GM12878 (cell line): ENCODE measurements at regions not wholly inside any gene's neighbourhood (a gene's known extent, or its start where the extent isn't known, plus 50 kb on each side); places are given as distances from the start of the nearest gene placed in this dataset.

Source experiments
- ATAC-seq: fragments of 200-7000 bp; cut with Tn5 transposase; 3 replicates; pipeline ENCODE4 v1.9.1; 2020; ENCODE audit warnings: mild to moderate bottlenecking, moderate library complexity
- BruUV-seq: library from RNA; stranded (reverse); fragments of 400-500 nt; replicated peaks from 2 replicates; lab custom pipeline; 2021; lab: Mats Ljungman, UMichigan
- CTCF ChIA-PET: fragments of 300-600 bp; sonication (Branson Sonifier 250); formaldehyde crosslinking; extraction: SDS; loops from one replicate; lab custom pipeline; 2021; ENCODE audit warnings: inconsistent platforms; lab: Yijun Ruan, JAX
- POLR2A ChIA-PET: fragments of 350-600 bp; formaldehyde crosslinking; extraction: SDS; loops from one replicate; lab custom pipeline; 2021; ENCODE audit warnings: inconsistent platforms; lab: Charles Lee
- RAD21 ChIA-PET: fragments of 300-600 bp; sonication (Branson Sonifier 250); formaldehyde crosslinking; loops from one replicate; lab custom pipeline; 2023; ENCODE audit warnings: antibody characterized with exemption; ENCODE audit not compliant: unreplicated experiment; lab: Charles Lee
- SMC1A ChIA-PET: fragments of 300-600 bp; sonication (Branson Sonifier 250); formaldehyde crosslinking; loops from one replicate; lab custom pipeline; 2023; ENCODE audit not compliant: unreplicated experiment, uncharacterized antibody; lab: Charles Lee
- DNase-seq: peaks from one replicate; pipeline ENCODE4 v3.0.0-alpha.2; 2011; ENCODE audit warnings: low read depth, low spot score
- FAIRE-seq: peaks from 3 replicates; lab custom pipeline; 2011; peaks lifted over from hg19 to GRCh38; lab: Jason Lieb, UNC
- H2AFZ ChIP-seq: 2 replicates; pipeline ENCODE4 v1.6.0; 2011; ENCODE audit warnings: low read depth, low read length, control low read depth; ENCODE audit not compliant: control insufficient read depth
- H3K27ac ChIP-seq: 2 replicates; pipeline ENCODE4 v1.5.1; 2011; ENCODE audit warnings: control low read depth; ENCODE audit not compliant: control insufficient read depth, insufficient read depth
- H3K27me3 ChIP-seq, 2 experiments: replicated peaks in 1 of 2; 2 replicates each; pipeline versions ENCODE4 v1.6.0 to v1.6.1; 2011; ENCODE audit warnings: low read length in 1 of 2; ENCODE audit not compliant: control insufficient read depth in 2 of 2, insufficient read depth in 2 of 2
- H3K36me3 ChIP-seq, 2 experiments: 2 replicates each; pipeline ENCODE4 v1.5.1; 2011; ENCODE audit warnings: low read length in 1 of 2; ENCODE audit not compliant: control insufficient read depth in 2 of 2, insufficient read depth in 2 of 2
- H3K4me1 ChIP-seq: 2 replicates; pipeline ENCODE4 v1.6.1; 2011; ENCODE audit warnings: mild to moderate bottlenecking, low read length, moderate library complexity, mixed read lengths; ENCODE audit not compliant: control insufficient read depth, insufficient read depth
- H3K4me2 ChIP-seq: 2 replicates; pipeline ENCODE4 v1.6.0; 2011; ENCODE audit warnings: control low read depth; ENCODE audit not compliant: control insufficient read depth, insufficient read depth
- H3K4me3 ChIP-seq: fragments of 200-600 bp; sonication (generic); 2 replicates; pipeline ENCODE4 v1.5.1; 2016
- H3K79me2 ChIP-seq: 2 replicates; pipeline ENCODE4 v1.6.0; 2011; ENCODE audit warnings: low read length; ENCODE audit not compliant: control insufficient read depth, insufficient read depth
- H3K9ac ChIP-seq: 2 replicates; pipeline ENCODE4 v1.8.0; 2011; ENCODE audit warnings: low read length, control low read depth, mixed read lengths; ENCODE audit not compliant: control insufficient read depth, insufficient read depth
- H3K9me3 ChIP-seq: replicated peaks from 3 replicates; pipeline ENCODE4 v1.5.1; 2011; ENCODE audit warnings: mild to moderate bottlenecking, low read length; ENCODE audit not compliant: control insufficient read depth, insufficient read depth
- H4K20me1 ChIP-seq: 2 replicates; pipeline ENCODE4 v1.6.0; 2011; ENCODE audit not compliant: control insufficient read depth, insufficient read depth
- ASH2L ChIP-seq: fragments of 300-600, 200-600 bp; sonication (generic); IDR thresholded peaks from 2 replicates; pipeline ENCODE4 v1.6.1; 2017; ENCODE audit warnings: low read depth, mild to moderate bottlenecking, borderline replicate concordance
- BMI1 ChIP-seq: fragments of 450-650 bp; IDR thresholded peaks from 2 replicates; pipeline ENCODE4 v1.6.1; 2016; ENCODE audit warnings: mild to moderate bottlenecking, moderate library complexity, borderline replicate concordance
- CBFB ChIP-seq: IDR thresholded peaks from 2 replicates; pipeline ENCODE4 v1.6.1; 2016; ENCODE audit warnings: antibody characterized with exemption, low read depth
- CHD4 ChIP-seq: fragments of 200-600 bp; sonication (generic); IDR thresholded peaks from 2 replicates; pipeline ENCODE4 v1.6.1; 2016; ENCODE audit warnings: mild to moderate bottlenecking
- EP300 ChIP-seq, 2 experiments: fragments of 150-350 bp in 1 of 2; IDR thresholded peaks; 2 replicates each; pipeline ENCODE4 v1.6.1; 2011 to 2012; ENCODE audit warnings: low read depth in 2 of 2, low read length in 2 of 2, borderline replicate concordance in 1 of 2, improper control_type of control experiment in 1 of 2, inconsistent platforms in 1 of 2; ENCODE audit not compliant: control insufficient read depth in 1 of 2
- FOS ChIP-seq: IDR thresholded peaks from 3 replicates; pipeline ENCODE4 v1.6.1; 2011; ENCODE audit warnings: borderline replicate concordance; ENCODE audit not compliant: insufficient read length; ENCODE audit errors: extremely low read depth
- FOXM1 ChIP-seq: IDR thresholded peaks from 2 replicates; pipeline ENCODE4 v1.6.1; 2012; ENCODE audit warnings: low read depth, mild to moderate bottlenecking, inconsistent platforms, low read length, moderate library complexity
- NFIC ChIP-seq: IDR thresholded peaks from 2 replicates; pipeline ENCODE4 v1.6.1; 2012; ENCODE audit warnings: low read depth, mild to moderate bottlenecking, inconsistent platforms, low read length, moderate library complexity
- NR2C1 ChIP-seq: fragments of 450-650 bp; IDR thresholded peaks from 2 replicates; pipeline ENCODE4 v1.6.1; 2017; ENCODE audit warnings: antibody characterized with exemption, mild to moderate bottlenecking, moderate library complexity
- POU2F2 ChIP-seq: IDR thresholded peaks from 3 replicates; pipeline ENCODE4 v1.6.1; 2011; ENCODE audit warnings: low read depth, mild to moderate bottlenecking, low read length, borderline replicate concordance
- RAD51 ChIP-seq: fragments of 450-650 bp; IDR thresholded peaks from 2 replicates; pipeline ENCODE4 v1.6.1; 2016; ENCODE audit warnings: moderate library complexity, mild to moderate bottlenecking, inconsistent platforms
- RCOR1 ChIP-seq: conservative IDR thresholded peaks from 2 replicates; pipeline ENCODE4 v1.6.1; 2012; ENCODE audit warnings: low read depth, low read length, improper control_type of control experiment
- TCF7 ChIP-seq: IDR thresholded peaks from 2 replicates; pipeline ENCODE4 v1.6.1; 2014; ENCODE audit warnings: antibody characterized with exemption, borderline replicate concordance
- YY1 ChIP-seq: IDR thresholded peaks from 2 replicates; pipeline ENCODE4 v1.6.1; 2011; ENCODE audit warnings: low read depth, mild to moderate bottlenecking, low read length
- WGBS: methylation state at CpG from one replicate; pipeline ENCODE4 v1.1.6; 2016; ENCODE audit warnings: low lambda C conversion rate; ENCODE audit not compliant: insufficient replicate concordance, insufficient coverage; ENCODE audit errors: missing lambda C conversion rate; 5-methylcytosine and 5-hydroxymethylcytosine counted together
- in situ Hi-C: fragments of 300-500 bp; cut with MboI; formaldehyde crosslinking; loops from 9 replicates; pipeline ENCODE4 v1.14.3; 2018; ENCODE audit warnings: mixed read lengths
- intact Hi-C: fragments of 100-400 bp; cut with micrococcal nuclease; formaldehyde crosslinking; loops from one replicate; pipeline ENCODE4 v1.14.2; 2022; ENCODE audit not compliant: unreplicated experiment
- TF ChIP-seq, protein P1 (sequence below): IDR thresholded peaks from 2 replicates; pipeline ENCODE4 v1.6.1; 2011; ENCODE audit warnings: borderline replicate concordance, low read depth, mild to moderate bottlenecking, moderate library complexity, mixed read lengths, low read length; ENCODE audit not compliant: insufficient read depth; ENCODE audit errors: extremely low read length
- TF ChIP-seq, protein P2 (sequence below): IDR thresholded peaks from 2 replicates; pipeline ENCODE4 v1.6.1; 2012; ENCODE audit warnings: low read depth, low read length, improper control_type of control experiment
- TF ChIP-seq, protein P3 (sequence below), 3 experiments: IDR thresholded peaks in 2 of 3; conservative IDR thresholded peaks in 1 of 3; 2 replicates each; pipeline ENCODE4 v1.5.1; 2011; ENCODE audit warnings: low read depth in 3 of 3, low read length in 3 of 3, mild to moderate bottlenecking in 3 of 3, control low read depth in 2 of 3, moderate library complexity in 2 of 3, inconsistent platforms in 1 of 3, mixed read lengths in 1 of 3; ENCODE audit not compliant: control insufficient read depth in 2 of 3, insufficient read depth in 1 of 3; ENCODE audit errors: extremely low read depth in 1 of 3

DNA sequence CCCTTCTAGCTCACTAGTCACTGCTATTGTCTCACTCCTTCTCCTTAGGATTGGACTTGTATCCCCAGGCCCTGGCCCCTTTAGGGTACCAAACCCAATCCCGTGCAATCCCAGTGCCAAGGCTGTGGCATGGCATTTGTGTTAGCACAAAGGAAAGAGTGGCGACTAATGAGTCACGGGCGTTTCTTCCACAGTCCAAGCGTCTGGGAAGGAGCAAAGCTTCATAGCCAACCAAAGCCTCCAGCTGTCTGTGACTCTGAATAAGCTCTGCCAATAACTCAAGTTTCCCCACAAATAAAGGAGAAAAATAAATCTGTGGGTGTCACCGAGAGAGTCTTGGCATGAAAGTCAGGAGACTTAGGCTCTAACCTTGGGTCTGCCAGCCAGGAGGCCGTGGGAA lies 54.6 kb upstream of the COX10 start (continued):
- TF ChIP-seq ASH2L = no peak
- no peak for TF ChIP-seq RAD51

- Histone ChIP-seq H3K9ac (no peak overlapping the region), H3K27ac (no peak overlapping the region), H3K9me3 (no peaks in the 10 kb centered on the region), H4K20me1 (no peaks in the 10 kb centered on the region), H3K36me3 (no peaks in the 10 kb centered on the region), H3K4me3 (no peak overlapping the region), H3K4me2 (no peak overlapping the region), H3K79me2 (no peaks in the 10 kb centered on the region), H3K4me1 (no peaks in the 10 kb centered on the region), H3K27me3 (no peaks in the 10 kb centered on the region), H2AFZ (no peak overlapping the region)
- WGBS = 75% methylated on average over 14 of the region's 14 CpGs
- in situ Hi-C loops = no loop called here
- intact Hi-C loops = no loop called here
- SMC1A ChIA-PET = no interaction called here
- RAD21 ChIA-PET = no interaction called here
- POLR2A ChIA-PET = no interaction called here
- DNase-seq (no peak), FAIRE-seq (no peak), ATAC-seq (no peak)
- CTCF ChIA-PET = no interaction called here
- TF ChIP-seq, protein P1, sequence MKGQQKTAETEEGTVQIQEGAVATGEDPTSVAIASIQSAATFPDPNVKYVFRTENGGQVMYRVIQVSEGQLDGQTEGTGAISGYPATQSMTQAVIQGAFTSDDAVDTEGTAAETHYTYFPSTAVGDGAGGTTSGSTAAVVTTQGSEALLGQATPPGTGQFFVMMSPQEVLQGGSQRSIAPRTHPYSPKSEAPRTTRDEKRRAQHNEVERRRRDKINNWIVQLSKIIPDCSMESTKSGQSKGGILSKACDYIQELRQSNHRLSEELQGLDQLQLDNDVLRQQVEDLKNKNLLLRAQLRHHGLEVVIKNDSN = no peak
- TF ChIP-seq, protein P2, sequence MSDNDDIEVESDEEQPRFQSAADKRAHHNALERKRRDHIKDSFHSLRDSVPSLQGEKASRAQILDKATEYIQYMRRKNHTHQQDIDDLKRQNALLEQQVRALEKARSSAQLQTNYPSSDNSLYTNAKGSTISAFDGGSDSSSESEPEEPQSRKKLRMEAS = no peak
- TF ChIP-seq TCF7 (no peak), RCOR1 (no peak), EP300 (IDR thresholded peaks at IDR 0.05; ENCODE audit: borderline replicate concordance in 1 of 2, control insufficient read depth in 1 of 2, low read depth in 2 of 2, low read length in 2 of 2) (no peak), BMI1 (no peak), NR2C1 (no peak), CHD4 (no peak), CBFB (no peak), POU2F2 (no peak), FOXM1 (no peak), FOS (no peak), NFIC (no peak), YY1 (no peak)
- TF ChIP-seq, protein P3, sequence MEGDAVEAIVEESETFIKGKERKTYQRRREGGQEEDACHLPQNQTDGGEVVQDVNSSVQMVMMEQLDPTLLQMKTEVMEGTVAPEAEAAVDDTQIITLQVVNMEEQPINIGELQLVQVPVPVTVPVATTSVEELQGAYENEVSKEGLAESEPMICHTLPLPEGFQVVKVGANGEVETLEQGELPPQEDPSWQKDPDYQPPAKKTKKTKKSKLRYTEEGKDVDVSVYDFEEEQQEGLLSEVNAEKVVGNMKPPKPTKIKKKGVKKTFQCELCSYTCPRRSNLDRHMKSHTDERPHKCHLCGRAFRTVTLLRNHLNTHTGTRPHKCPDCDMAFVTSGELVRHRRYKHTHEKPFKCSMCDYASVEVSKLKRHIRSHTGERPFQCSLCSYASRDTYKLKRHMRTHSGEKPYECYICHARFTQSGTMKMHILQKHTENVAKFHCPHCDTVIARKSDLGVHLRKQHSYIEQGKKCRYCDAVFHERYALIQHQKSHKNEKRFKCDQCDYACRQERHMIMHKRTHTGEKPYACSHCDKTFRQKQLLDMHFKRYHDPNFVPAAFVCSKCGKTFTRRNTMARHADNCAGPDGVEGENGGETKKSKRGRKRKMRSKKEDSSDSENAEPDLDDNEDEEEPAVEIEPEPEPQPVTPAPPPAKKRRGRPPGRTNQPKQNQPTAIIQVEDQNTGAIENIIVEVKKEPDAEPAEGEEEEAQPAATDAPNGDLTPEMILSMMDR (IDR thresholded peaks at IDR 0.05 in 2 of 3, conservative IDR thresholded peaks at IDR 0.05 in 1 of 3; ENCODE audit: control insufficient read depth in 2 of 3, extremely low read depth in 1 of 3, insufficient read depth in 1 of 3, low read depth in 3 of 3, low read length in 3 of 3) = no peak
- BruUV-seq = no TSS peak
These were observed 54.0 kb upstream of the COX10 start for GRCh38 chr17:14015271-14015670.
